ENCODE measurements at regions not wholly inside any gene's neighbourhood (a gene's known extent, or its start where the extent isn't known, plus 50 kb on each side); places are given as distances from the start of the nearest gene placed in this dataset.

GRCh38 chr10:76641215-76641614, 996.4 kb downstream of the KCNMA1 start:
- Histone ChIP-seq H3K36me3 (ENCODE audit: insufficient read depth, low read length, poor library complexity, severe bottlenecking) (no peaks in the 10 kb centered on the region), H3K9me3 (ENCODE audit: low read depth, low read length, poor library complexity, severe bottlenecking) (no peaks in the 10 kb centered on the region), H3K27me3 (replicated peaks; ENCODE audit: insufficient read depth, low read depth, low read length, poor library complexity) (no peaks in the 10 kb centered on the region), H3K4me1 (ENCODE audit: insufficient read depth, low read length, poor library complexity, severe bottlenecking) (no peaks in the 10 kb centered on the region), H3K4me3 (ENCODE audit: low read depth, low read length, poor library complexity, severe bottlenecking) (no peak overlapping the region), H3K27ac (ENCODE audit: low read depth, low read length, poor library complexity, severe bottlenecking) (no peak overlapping the region)
- no peak for DNase-seq (ENCODE audit: low spot score)
- POLR2A ChIA-PET (ENCODE audit: low non-redundant PET) = no interaction called here
- CTCF ChIA-PET = no interaction called here
- no TSS peak for BruUV-seq (replicated peaks)
- intact Hi-C loops (cut with micrococcal nuclease; ENCODE audit: unreplicated experiment) = no loop called here
- TF ChIP-seq EZH2 (IDR thresholded peaks at IDR 0.05; ENCODE audit: borderline replicate concordance, low read depth, low read length, poor library complexity, severe bottlenecking) (no peak), CTCF (conservative IDR thresholded peaks at IDR 0.05; ENCODE audit: low read depth, low read length) (no peak)

- Histone ChIP-seq H3K4me3 (ENCODE audit: low read depth, low read length, poor library complexity, severe bottlenecking) (no peak overlapping the region), H3K27ac (ENCODE audit: low read depth, low read length, poor library complexity, severe bottlenecking) (no peak overlapping the region), H3K27me3 (replicated peaks; ENCODE audit: insufficient read depth, low read depth, low read length, poor library complexity) (no peaks in the 10 kb centered on the region), H3K9me3 (ENCODE audit: low read depth, low read length, poor library complexity, severe bottlenecking) (no peaks in the 10 kb centered on the region), H3K4me1 (ENCODE audit: insufficient read depth, low read length, poor library complexity, severe bottlenecking) (no peaks in the 10 kb centered on the region), H3K36me3 (ENCODE audit: insufficient read depth, low read length, poor library complexity, severe bottlenecking) (no peaks in the 10 kb centered on the region)
- ChIA-PET POLR2A (ENCODE audit: low non-redundant PET) (no interaction called here), CTCF (no interaction called here)
- intact Hi-C loops (cut with micrococcal nuclease; ENCODE audit: unreplicated experiment) = no loop called here
- TF ChIP-seq CTCF (conservative IDR thresholded peaks at IDR 0.05; ENCODE audit: low read depth, low read length) (no peak), EZH2 (IDR thresholded peaks at IDR 0.05; ENCODE audit: borderline replicate concordance, low read depth, low read length, poor library complexity, severe bottlenecking) (no peak)
- no peak for DNase-seq (ENCODE audit: low spot score)
- BruUV-seq (replicated peaks) = no TSS peak
Observed at GRCh38 chr10:76640806-76641205, 996.8 kb downstream of the KCNMA1 start.

- POLR2A ChIA-PET (ENCODE audit: low non-redundant PET) = interaction anchor here (0.6 kb wide), 1 partner anchor 43 kb away, joined by 3 read pairs; no protein-coding TSS in a partner anchor
- TF ChIP-seq EZH2 (IDR thresholded peaks at IDR 0.05; ENCODE audit: borderline replicate concordance, low read depth, low read length, poor library complexity, severe bottlenecking) (no peak), CTCF (conservative IDR thresholded peaks at IDR 0.05; ENCODE audit: low read depth, low read length) (peak; percentile 51)
- no peak for DNase-seq (ENCODE audit: low spot score)
- CTCF ChIA-PET = no interaction called here
- no peaks in the 10 kb centered on the region for H3K36me3 ChIP-seq (ENCODE audit: insufficient read depth, low read length, poor library complexity, severe bottlenecking)
- H3K27ac ChIP-seq (ENCODE audit: low read depth, low read length, poor library complexity, severe bottlenecking) = no peak overlapping the region
- no peaks in the 10 kb centered on the region for H3K9me3 ChIP-seq (ENCODE audit: low read depth, low read length, poor library complexity, severe bottlenecking)
- peaks cover 5% of the 10 kb centered on the region for H3K27me3 ChIP-seq (replicated peaks; ENCODE audit: insufficient read depth, low read depth, low read length, poor library complexity)
- intact Hi-C loops (cut with micrococcal nuclease; ENCODE audit: unreplicated experiment) = no loop called here
- H3K4me3 ChIP-seq (ENCODE audit: low read depth, low read length, poor library complexity, severe bottlenecking) = no peak overlapping the region
- H3K4me1 ChIP-seq (ENCODE audit: insufficient read depth, low read length, poor library complexity, severe bottlenecking) = no peaks in the 10 kb centered on the region
- no TSS peak for BruUV-seq (replicated peaks)
Observed at GRCh38 chr10:76632767-76633051, 1004.9 kb downstream of the KCNMA1 start.

Measured in A673 (cell line).